Subcutaneous abdominal adipose tissue (tissue), 5 donors: ENCODE measurements at regions not wholly inside any gene's neighbourhood (a gene's known extent, or its start where the extent isn't known, plus 50 kb on each side); places are given as distances from the start of the nearest gene placed in this dataset.
"Not testable (repeated sequence)": the region's sequence is repeated elsewhere in the genome, so short reads cannot be mapped to it uniquely, and the experiment has no call there.

ENCODE experiments used
- H3K27ac ChIP-seq: one replicate; pipeline ENCODE4 v1.7.0; 2013; ENCODE audit warnings: low read depth, mild to moderate bottlenecking, inconsistent platforms, low read length, moderate library complexity
- H3K27me3 ChIP-seq, 5 donors: one replicate each; pipeline ENCODE4 v1.7.0; 2013; ENCODE audit warnings: low read length in 5 of 5, inconsistent platforms in 1 of 5; ENCODE audit not compliant: control insufficient read depth in 5 of 5, insufficient read depth in 4 of 5
- H3K36me3 ChIP-seq, 5 donors: one replicate each; pipeline ENCODE4 v1.7.0; 2013; ENCODE audit warnings: low read length in 5 of 5; ENCODE audit not compliant: control insufficient read depth in 5 of 5, insufficient read depth in 5 of 5
- H3K4me1 ChIP-seq, 5 donors: one replicate each; pipeline ENCODE4 v1.7.0; 2013; ENCODE audit warnings: low read length in 5 of 5, mild to moderate bottlenecking in 3 of 5, moderate library complexity in 1 of 5; ENCODE audit not compliant: control insufficient read depth in 5 of 5, insufficient read depth in 5 of 5
- H3K4me3 ChIP-seq, 5 donors: one replicate each; pipeline ENCODE4 v1.7.0; 2013; ENCODE audit warnings: low read length in 5 of 5, low read depth in 1 of 5
- H3K9ac ChIP-seq, 5 donors: one replicate each; pipeline ENCODE4 v1.7.0; 2013; ENCODE audit warnings: low read length in 5 of 5, mild to moderate bottlenecking in 4 of 5, moderate library complexity in 3 of 5
- H3K9me3 ChIP-seq, 5 donors: one replicate each; pipeline ENCODE4 v1.7.0; 2013; ENCODE audit warnings: low read length in 5 of 5; ENCODE audit not compliant: control insufficient read depth in 5 of 5
- donor health status: healthy.
- donor health status: healthy.
- donor health status: healthy.
- donor health status: healthy.
- donor health status: healthy.

DNA sequence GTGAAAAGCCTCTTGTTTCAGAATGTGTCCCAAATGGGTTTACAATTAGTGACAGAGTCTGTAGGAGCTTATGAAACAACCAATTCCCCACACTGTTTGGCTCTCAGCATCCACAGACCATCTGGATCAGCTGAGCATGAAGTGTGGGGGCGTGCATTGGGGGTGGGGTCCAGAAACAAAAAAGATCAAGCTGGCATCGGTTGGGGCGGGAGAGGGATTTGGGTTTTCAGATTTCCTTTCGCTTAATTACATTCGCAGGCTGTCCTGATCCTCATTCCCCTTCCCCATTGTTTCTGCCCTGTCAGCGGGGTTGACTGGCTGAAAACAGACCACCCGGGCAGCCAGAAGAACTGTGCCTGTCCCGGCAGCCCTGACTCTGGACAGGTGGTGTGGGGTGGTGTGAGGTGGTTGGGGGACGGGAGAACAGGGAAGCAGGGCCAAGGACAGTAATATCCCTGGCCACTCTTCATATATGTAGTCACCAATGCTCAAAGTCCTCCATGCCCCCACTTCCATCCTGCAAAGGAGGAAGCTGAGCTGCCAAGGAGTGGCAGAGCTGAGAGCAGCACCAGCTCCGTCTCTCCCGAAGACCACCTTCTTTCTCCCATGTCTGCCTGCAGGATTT lies 92.0 kb downstream of the IER5 start:
- H3K27ac ChIP-seq = no peak overlapping the region
- peaks cover 0 to 7% (median 5%) of the 10 kb centered on the region in 5 donors for H3K4me1 ChIP-seq
- no peaks in the 10 kb centered on the region for H3K9me3 ChIP-seq
- H3K4me3 ChIP-seq = no peak overlapping the region
- H3K27me3 ChIP-seq = peaks cover 0 to 1% (median 0%) of the 10 kb centered on the region in 5 donors
- H3K36me3 ChIP-seq = no peaks in the 10 kb centered on the region
- no peak overlapping the region for H3K9ac ChIP-seq

DNA sequence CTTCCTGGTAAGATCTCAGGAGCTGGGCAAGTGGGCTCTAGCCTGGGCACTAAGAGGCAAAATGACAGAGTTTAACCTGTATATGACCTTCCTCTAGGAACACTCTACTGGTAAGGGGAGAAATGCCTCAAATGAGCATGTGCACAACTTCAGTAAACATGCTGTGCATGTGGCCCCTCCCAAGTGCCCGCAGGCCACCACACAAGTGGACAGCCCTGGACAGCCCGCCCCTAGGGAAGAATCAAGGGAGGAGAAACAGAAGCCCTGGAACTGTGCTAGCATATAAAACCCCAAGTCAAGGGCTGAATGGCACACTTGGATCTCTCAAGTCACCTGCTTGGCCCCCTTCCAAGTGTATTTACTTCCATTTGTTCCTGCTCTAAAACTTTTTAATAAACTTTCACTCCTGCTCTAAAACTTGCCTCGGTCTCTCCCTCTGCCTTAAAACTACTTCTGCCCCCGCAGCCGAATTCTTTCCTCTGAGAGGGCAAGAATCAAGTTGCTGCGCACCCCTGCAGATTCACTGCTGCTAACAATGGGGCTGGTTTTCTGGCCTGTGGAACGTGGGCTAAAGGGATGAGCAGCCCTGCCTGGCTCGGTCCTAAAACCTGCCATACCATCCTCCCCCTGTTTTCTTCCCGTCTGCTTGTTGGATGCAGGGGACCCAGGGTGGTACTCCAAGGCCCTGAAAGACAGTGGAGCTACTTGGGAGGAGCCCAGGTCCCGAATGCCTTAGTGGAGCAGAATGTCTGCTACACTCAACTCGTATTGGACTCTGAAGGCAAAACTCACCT lies 93.5 kb downstream of the IER5 start:
- H3K36me3 ChIP-seq = no peaks in the 10 kb centered on the region
- no peak overlapping the region for H3K27ac ChIP-seq
- no peak overlapping the region for H3K9ac ChIP-seq
- H3K27me3 ChIP-seq = peaks cover 0 to 3% (median 0%) of the 10 kb centered on the region in 5 donors
- no peak overlapping the region for H3K4me3 ChIP-seq
- H3K9me3 ChIP-seq = no peaks in the 10 kb centered on the region
- peaks cover 0 to 7% (median 5%) of the 10 kb centered on the region in 5 donors for H3K4me1 ChIP-seq

DNA sequence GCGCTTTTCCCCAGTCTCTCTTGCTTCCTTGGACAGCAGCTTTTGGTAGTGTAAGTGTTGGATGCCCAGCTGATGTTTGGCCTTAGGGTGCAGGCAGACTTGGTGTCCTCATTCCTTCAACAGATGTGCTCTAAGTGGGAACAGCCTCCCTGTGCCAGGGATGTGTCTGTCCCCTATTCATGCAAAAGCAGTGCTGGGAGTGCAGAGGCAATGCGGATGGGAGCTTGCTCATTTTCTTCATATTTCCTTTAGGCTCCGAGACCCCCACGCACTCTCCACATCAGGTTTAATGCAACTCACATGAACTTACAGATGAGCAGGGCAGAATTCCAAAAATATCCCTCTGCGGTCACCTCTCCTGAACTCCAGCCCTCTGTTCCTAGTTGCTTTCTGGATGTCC lies 96.1 kb downstream of the IER5 start:
- H3K27ac ChIP-seq = no peak overlapping the region
- no peak overlapping the region for H3K4me3 ChIP-seq
- no peaks in the 10 kb centered on the region for H3K9me3 ChIP-seq
- H3K9ac ChIP-seq = no peak overlapping the region
- peaks cover 0 to 9% (median 4%) of the 10 kb centered on the region in 5 donors for H3K27me3 ChIP-seq
- no peaks in the 10 kb centered on the region for H3K36me3 ChIP-seq
- H3K4me1 ChIP-seq = peaks cover 0 to 9% (median 6%) of the 10 kb centered on the region in 5 donors

DNA sequence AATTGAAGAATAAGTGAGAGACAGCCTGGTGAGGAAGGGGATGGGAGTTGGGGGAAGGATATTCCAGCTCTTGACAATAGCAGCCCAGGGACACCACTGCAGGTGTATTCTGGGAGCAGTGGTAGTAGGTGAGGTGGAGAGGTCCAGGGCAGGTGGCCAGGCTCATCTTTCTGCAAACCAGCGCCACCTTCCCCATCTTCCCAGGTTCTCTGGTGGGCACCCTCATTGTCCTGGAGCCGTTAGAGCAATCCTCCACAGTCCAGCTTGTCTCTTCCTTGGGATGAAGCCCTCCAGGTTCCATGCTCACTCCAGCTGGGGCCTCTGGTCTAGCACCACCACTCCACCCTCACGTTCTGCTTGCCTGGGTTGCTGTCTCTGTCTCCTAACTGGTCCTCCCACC lies 97.0 kb downstream of the IER5 start:
- peaks cover 0 to 9% (median 8%) of the 10 kb centered on the region in 5 donors for H3K4me1 ChIP-seq

DNA sequence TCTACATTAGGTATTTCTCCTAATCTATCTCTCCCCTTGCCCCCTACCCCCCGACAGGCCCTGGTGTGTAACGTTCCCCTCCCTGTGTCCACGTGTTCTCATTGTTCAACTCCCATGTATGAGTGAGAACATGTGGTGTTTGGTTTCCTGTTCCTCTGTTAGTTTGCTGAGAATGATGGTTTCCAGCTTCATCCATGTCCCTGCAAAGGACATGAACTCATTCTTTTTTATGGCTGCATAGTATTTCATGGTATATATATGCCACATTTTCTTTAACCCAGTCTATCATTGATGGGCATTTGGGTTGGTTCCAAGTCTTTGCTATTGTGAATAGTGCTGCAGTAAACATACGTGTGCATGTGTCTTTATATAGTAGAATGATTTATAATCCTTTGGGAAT lies 97.6 kb downstream of the IER5 start:
- H3K27ac ChIP-seq, H3K36me3 ChIP-seq, H3K9ac ChIP-seq, H3K4me1 ChIP-seq, H3K4me3 ChIP-seq, H3K9me3 ChIP-seq: not testable (repeated sequence)
- peaks cover 0 to 13% (median 4%) of the 10 kb centered on the region in 5 donors for H3K27me3 ChIP-seq

More for the DNA sequence above, 97.0 kb downstream of the IER5 start:
- no peaks in the 10 kb centered on the region for H3K36me3 ChIP-seq
- no peak overlapping the region for H3K27ac ChIP-seq
- no peak overlapping the region for H3K9ac ChIP-seq
- H3K27me3 ChIP-seq = peaks cover 0 to 9% (median 4%) of the 10 kb centered on the region in 5 donors
- no peak overlapping the region for H3K4me3 ChIP-seq
- H3K9me3 ChIP-seq = no peaks in the 10 kb centered on the region

DNA sequence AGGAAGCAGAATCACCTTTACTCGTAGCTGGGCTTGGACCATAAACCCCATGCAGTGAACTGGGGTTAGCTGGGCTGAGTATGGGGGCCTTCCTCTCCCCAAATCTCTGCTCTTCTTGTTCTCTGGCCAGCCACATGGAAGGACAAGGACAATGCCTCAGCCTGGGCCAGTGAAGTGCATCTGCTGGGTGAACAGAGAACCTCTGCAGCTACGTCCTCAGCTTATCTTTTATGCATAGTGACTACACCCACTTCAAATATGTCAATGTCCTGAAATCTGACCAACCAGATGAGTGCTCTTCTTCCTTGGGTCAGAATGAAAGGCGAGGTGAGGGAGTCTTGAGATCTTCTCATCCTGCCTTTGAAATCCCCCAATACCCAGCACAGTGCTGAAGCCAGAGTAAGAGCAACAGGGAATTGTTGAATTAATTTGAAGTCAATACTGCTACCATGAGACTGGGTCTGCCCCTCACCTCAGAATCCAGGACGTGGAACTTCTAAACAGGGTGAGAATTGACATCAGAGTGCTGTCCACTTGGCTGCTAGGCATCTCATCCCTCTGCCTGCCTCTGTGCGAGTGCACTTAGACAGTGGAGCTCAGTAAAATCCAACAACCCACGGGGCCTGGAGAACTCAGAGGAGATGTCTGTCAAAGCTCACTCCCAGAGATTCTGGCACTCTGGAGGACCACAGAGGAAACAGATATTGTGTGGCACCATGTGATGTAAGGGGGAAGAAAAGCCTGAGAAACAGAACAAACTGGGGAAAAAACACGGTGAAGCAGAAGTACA lies 99.0 kb downstream of the IER5 start:
- peaks cover 0 to 13% (median 4%) of the 10 kb centered on the region in 5 donors for H3K27me3 ChIP-seq
- no peak overlapping the region for H3K27ac ChIP-seq
- H3K4me1 ChIP-seq = peaks cover 0 to 9% (median 8%) of the 10 kb centered on the region in 5 donors
- H3K36me3 ChIP-seq = no peaks in the 10 kb centered on the region
- no peaks in the 10 kb centered on the region for H3K9me3 ChIP-seq
- H3K9ac ChIP-seq = no peak overlapping the region
- H3K4me3 ChIP-seq = no peak overlapping the region

DNA sequence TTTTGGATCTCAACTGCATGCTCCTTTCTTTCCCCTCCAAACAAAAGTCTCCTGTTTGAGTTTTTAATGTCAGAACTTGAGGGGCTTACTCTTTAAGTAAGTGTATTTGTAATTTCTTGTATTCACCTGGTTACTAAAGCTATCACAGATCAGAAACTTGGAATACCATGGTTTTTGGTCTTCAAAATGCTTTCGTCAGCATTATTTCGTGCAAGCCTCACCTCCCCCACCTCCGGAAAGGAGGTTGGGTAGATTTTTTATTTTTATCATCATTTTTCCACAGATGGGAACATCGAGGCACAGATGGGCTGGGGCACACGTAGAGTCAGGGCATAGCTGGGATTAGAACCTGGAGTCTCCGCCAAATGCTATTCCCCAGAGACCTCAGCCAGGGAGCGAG lies 100.7 kb downstream of the IER5 start:
- Histone ChIP-seq H3K27ac (no peak overlapping the region), H3K9ac (no peak overlapping the region), H3K36me3 (no peaks in the 10 kb centered on the region), H3K4me3 (no peak overlapping the region), H3K27me3 (peaks cover 0 to 13% (median 4%) of the 10 kb centered on the region in 5 donors), H3K9me3 (no peaks in the 10 kb centered on the region), H3K4me1 (peaks cover 0 to 9% (median 8%) of the 10 kb centered on the region in 5 donors)

DNA sequence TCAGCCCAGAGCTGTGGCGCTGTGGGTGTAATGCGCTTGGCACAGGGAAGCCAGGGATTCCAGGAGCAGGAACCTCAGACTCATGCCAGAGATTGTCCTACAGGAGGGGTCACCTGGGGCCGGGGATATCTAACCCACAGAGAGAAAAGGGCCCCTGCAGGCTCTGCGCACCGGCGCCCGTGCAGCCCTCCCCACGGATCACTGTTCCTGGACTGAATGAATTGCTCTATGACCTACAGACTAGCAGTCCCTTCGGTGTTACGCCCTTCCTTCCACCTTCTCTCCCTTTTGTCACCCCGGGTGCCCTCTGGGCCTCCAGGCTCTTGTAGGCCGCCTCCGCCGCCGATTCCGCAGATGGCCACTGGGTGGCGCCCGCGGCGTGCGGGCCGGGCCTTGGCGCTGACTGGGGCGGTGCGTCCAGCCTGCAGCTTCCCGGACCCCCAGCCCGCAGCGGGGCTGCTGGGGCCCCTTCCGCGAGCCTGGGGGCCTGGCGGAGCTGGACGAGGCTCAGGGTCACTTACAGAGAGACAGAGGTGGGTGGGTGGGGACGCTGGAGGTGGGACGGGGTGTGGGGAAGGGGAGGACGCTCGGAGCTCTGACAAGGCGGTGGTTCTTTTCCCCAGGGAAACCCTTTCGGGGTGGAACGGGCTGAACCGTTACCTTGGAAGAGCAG lies 101.3 kb downstream of the IER5 start:
- Histone ChIP-seq H3K27ac (no peak overlapping the region), H3K36me3 (no peaks in the 10 kb centered on the region), H3K4me1 (peaks cover 0 to 9% (median 8%) of the 10 kb centered on the region in 5 donors), H3K9me3 (no peaks in the 10 kb centered on the region), H3K9ac (peak overlapping the region in 1 of 5 donors; percentile 7), H3K4me3 (peak overlapping the region in 3 of 5 donors; percentile 5 to 30 (median 12)), H3K27me3 (peaks cover 0 to 13% (median 4%) of the 10 kb centered on the region in 5 donors)

DNA sequence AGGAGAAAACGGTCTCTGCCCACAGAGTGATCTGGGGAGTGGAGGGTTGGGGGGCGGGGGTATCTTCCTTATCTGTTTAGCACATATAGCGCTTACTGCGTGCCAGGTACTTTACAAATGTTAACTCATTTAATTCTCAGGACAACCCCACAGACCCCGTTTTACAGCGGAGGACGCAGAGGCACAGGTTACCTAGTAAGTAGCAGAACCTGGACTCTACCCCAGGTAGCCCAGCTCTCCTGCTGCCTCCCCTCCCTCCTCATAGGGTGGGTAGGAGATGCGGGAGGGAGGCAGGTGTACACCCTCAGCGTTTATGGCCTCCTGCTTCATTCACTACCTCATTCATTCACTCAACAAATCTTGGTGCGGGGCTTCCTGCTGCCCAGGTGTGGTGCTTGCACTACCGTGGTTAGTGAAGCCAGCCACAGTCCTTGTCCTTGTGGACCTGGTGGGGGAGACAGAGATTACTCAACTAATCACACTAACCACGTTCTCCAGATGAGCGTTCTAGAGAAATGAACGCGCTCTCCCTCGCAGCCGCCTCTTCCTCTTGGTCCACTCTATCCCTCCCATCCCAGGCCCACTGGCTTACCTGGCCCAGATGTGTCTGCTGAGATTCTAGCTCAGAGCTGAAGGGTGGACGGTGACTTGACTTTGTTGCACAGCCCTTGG lies 102.0 kb downstream of the IER5 start:
- Histone ChIP-seq H3K9ac (no peak overlapping the region), H3K4me3 (no peak overlapping the region), H3K36me3 (no peaks in the 10 kb centered on the region), H3K9me3 (no peaks in the 10 kb centered on the region), H3K27me3 (peaks cover 0 to 13% (median 4%) of the 10 kb centered on the region in 5 donors), H3K27ac (no peak overlapping the region), H3K4me1 (peaks cover 0 to 9% (median 8%) of the 10 kb centered on the region in 5 donors)
